BJ (cell line): ENCODE measurements at regions not wholly inside any gene's neighbourhood (a gene's known extent, or its start where the extent isn't known, plus 50 kb on each side); places are given as distances from the start of the nearest gene placed in this dataset.

ENCODE experiments used
- CTCF ChIA-PET: fragments of 350-600 bp; formaldehyde crosslinking; extraction: SDS; loops from one replicate; lab custom pipeline; 2021; ENCODE audit warnings: antibody characterized with exemption, inconsistent platforms; lab: Yijun Ruan, JAX
- POLR2A ChIA-PET: fragments of 300-600 bp; sonication (Branson Sonifier 250); formaldehyde crosslinking; extraction: SDS; loops from one replicate; lab custom pipeline; 2021; ENCODE audit warnings: antibody characterized with exemption; lab: Charles Lee
- DNase-seq: peaks from one replicate; pipeline ENCODE4 v3.0.0-alpha.2; 2011; ENCODE audit warnings: low read depth
- H3K27me3 ChIP-seq: 2 replicates; pipeline ENCODE4 v1.6.0; 2011; ENCODE audit warnings: low read length; ENCODE audit not compliant: control insufficient read depth, insufficient read depth
- H3K36me3 ChIP-seq: 2 replicates; pipeline ENCODE4 v1.5.1; 2011; ENCODE audit warnings: low read length; ENCODE audit not compliant: control insufficient read depth, insufficient read depth
- H3K4me3 ChIP-seq: 2 replicates; pipeline ENCODE4 v1.5.1; 2011; ENCODE audit warnings: low read depth, mild to moderate bottlenecking, control low read depth, low read length
- TF ChIP-seq, protein P1 (sequence below): IDR thresholded peaks from 2 replicates; pipeline ENCODE4 v1.5.1; 2011; ENCODE audit warnings: low read depth, mild to moderate bottlenecking, control low read depth, inconsistent platforms, low read length, moderate library complexity; ENCODE audit not compliant: insufficient read depth

GRCh38 chr7:37526623-37527022 lies 78.0 kb upstream of the ELMO1 start:
- ChIA-PET CTCF (no interaction called here), POLR2A (no interaction called here)
- Histone ChIP-seq H3K27me3 (no peaks in the 10 kb centered on the region), H3K4me3 (no peak overlapping the region), H3K36me3 (no peaks in the 10 kb centered on the region; the same call in 1 of the 2 replicates)
- DNase-seq: no peak
- TF ChIP-seq, protein P1, sequence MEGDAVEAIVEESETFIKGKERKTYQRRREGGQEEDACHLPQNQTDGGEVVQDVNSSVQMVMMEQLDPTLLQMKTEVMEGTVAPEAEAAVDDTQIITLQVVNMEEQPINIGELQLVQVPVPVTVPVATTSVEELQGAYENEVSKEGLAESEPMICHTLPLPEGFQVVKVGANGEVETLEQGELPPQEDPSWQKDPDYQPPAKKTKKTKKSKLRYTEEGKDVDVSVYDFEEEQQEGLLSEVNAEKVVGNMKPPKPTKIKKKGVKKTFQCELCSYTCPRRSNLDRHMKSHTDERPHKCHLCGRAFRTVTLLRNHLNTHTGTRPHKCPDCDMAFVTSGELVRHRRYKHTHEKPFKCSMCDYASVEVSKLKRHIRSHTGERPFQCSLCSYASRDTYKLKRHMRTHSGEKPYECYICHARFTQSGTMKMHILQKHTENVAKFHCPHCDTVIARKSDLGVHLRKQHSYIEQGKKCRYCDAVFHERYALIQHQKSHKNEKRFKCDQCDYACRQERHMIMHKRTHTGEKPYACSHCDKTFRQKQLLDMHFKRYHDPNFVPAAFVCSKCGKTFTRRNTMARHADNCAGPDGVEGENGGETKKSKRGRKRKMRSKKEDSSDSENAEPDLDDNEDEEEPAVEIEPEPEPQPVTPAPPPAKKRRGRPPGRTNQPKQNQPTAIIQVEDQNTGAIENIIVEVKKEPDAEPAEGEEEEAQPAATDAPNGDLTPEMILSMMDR: no peak

GRCh38 chr7:37527109-37527508 lies 78.4 kb upstream of the ELMO1 start:
- DNase-seq: no peak
- no peak overlapping the region for H3K4me3 ChIP-seq
- ChIA-PET POLR2A (no interaction called here), CTCF (no interaction called here)
- no peaks in the 10 kb centered on the region; the same call in 1 of the 2 replicates for H3K36me3 ChIP-seq
- TF ChIP-seq, protein P1: no peak
- no peaks in the 10 kb centered on the region for H3K27me3 ChIP-seq

DNA sequence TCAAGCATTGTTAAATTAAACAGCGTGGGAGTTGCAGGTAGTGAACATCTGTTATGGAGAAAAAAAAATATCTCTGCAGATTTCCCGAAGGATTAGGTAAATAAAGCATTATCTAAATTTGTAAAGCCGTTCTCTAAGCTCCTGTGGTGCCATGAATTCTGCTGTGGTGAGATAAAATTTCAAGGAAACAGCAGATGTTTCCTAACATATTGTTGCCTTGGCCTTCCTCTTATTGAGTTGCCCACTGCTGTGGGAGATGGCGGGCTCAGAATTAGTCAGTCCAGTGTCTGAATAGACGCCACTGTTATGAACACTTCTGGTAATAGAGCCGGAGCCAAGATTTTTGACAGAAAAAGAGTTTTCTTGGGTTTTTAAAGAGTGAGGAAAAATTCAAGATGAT lies 82.6 kb upstream of the ELMO1 start:
- CTCF ChIA-PET: no interaction called here

DNA sequence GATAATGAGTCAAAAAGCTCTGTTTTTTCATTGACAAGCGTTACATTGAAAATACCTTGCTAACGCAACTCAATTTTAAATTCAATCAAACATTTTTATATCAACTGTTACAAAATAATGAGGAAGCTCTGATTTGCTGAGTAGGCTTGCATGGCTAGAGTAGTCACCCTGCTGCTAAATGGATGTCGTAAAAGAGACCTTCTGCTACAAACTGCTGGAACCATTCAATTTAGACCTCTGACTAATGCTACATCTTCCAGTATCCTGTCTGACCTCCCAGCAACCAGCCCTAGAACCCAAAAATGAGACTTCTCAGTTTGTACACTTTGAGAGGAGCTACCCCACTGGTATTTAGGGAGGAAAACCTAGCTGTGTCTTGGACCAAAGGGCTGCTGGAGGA lies 84.0 kb upstream of the ELMO1 start:
- CTCF ChIA-PET: interaction anchor here (0.7 kb wide), 1 partner anchor 240 kb away, joined by 3 read pairs; no protein-coding TSS in a partner anchor
- TF ChIP-seq, protein P1: no peak
- DNase-seq: no peak
- no peaks in the 10 kb centered on the region for H3K36me3 ChIP-seq
- no peak overlapping the region for H3K4me3 ChIP-seq
- POLR2A ChIA-PET: no interaction called here
- no peaks in the 10 kb centered on the region for H3K27me3 ChIP-seq

More for the DNA sequence above, 82.6 kb upstream of the ELMO1 start:
- Histone ChIP-seq H3K36me3 (no peaks in the 10 kb centered on the region), H3K27me3 (no peaks in the 10 kb centered on the region), H3K4me3 (no peak overlapping the region)
- POLR2A ChIA-PET: no interaction called here
- no peak for DNase-seq
- TF ChIP-seq, protein P1: no peak

GRCh38 chr7:37534893-37535610 lies 86.4 kb upstream of the ELMO1 start:
- POLR2A ChIA-PET: no interaction called here

More at GRCh38 chr7:37534893-37535610, 86.4 kb upstream of the ELMO1 start:
- DNase-seq: no peak
- H3K27me3 ChIP-seq: no peaks in the 10 kb centered on the region
- TF ChIP-seq, protein P1: no peak
- H3K4me3 ChIP-seq: no peak overlapping the region
- CTCF ChIA-PET: no interaction called here
- H3K36me3 ChIP-seq: no peaks in the 10 kb centered on the region
